Hypothalamus (tissue), 51 donors: ENCODE measurements at regions not wholly inside any gene's neighbourhood (a gene's known extent, or its start where the extent isn't known, plus 50 kb on each side); places are given as distances from the start of the nearest gene placed in this dataset.
"Not testable (repeated sequence)": the region's sequence is repeated elsewhere in the genome, so short reads cannot be mapped to it uniquely, and the experiment has no call there.

Source experiments
- DNase-seq, 51 donors: peaks; one replicate each; lab custom pipeline; 2025; lab: John Stamatoyannopoulos, UW

DNA sequence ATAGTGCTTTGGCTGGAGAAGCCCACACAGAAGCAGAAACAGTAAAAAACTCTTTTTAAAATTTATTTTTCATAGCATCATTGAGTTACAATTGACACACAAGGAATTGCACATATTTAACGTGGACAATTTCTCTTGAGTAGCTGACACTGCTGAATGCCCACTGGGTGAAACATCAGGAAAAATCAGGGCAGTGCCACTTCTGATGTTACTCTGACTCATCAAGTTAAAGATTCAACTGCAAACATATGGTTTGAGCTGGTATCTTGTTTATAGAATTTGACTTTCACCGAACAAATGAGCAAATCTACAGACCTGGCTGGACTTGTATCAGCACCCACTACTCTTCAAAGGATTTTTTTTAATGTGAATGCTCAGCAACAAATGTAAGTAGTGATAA, 66.3 kb upstream of the CTSV start:
- not testable (repeated sequence) for DNase-seq

DNA sequence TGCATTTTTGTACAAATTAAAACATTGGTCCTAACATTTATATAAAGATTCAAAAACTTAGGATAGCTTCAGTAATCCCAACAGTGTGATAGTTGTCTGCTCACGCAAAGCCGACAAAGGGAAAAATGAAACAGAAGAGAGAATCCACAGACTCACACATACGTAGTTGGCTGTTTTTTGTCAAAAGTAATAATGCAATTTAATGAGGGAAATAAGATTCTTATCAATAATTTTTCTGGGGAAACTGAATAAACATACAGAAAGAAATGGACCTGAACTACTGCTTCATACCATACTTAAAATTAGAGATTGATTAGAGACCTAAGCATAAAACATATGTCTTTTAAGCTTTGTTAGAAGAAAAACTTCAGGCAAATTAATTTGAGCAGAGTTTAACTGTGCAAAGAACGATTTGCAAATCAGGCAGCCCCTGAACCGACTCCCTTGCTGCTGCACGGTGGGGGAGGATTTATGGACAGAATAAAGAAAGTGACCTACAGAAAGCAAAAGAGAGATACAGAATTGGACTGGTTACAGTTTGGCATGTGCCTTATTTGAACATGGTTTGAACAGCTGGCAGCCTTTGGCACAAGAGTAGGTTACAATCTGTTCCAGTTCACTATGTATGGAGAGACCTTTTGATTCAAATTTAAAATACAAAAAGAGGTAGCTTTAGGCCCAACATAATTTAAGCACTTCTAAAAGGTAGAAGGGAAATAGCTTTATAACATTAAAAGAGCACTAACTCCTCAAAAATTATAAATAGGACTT, 64.9 kb upstream of the CTSV start:
- not testable (repeated sequence) for DNase-seq

DNA sequence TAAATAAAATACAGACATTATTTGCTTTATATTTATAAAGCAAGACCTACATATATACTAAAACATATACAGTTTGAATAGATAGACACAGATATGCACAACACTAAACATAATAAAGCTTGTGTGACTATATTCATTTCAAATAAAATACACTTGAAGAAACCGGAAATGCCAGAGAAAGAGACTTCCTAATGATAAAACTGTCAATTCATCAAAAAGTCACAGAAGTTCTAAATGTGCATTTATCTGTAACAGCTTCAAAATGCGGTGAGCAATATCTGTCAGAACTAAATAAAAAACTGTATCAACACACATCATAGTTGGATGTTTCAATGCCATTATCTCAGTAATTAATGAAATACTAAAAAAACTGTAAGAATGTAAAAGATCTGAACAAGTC, 60.6 kb upstream of the CTSV start:
- not testable (repeated sequence) for DNase-seq

GRCh38 chr9:97096793-97097192, 57.9 kb upstream of the CTSV start:
- no peak for DNase-seq

DNA sequence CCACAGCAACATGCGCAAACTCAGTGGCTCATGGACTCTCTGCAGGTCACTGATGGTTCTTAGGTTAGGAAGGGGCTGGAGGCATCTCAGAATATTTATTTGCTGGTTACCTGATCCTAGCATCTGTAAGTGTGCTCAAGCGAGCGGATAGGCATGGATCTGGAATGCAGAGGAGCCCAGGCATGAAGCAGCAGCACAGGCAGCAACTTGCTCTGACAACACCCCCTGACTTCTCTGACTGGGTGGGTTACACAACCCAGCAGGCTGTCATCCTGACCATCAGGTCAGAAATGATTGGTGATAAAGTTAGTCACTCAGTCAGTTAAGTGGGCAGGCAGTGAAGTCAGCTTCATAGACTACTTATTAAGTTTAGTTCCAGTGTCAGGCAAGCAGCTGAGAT, 50.4 kb upstream of the CTSV start:
- DNase-seq = not testable (repeated sequence)
